ENCODE measurements at regions not wholly inside any gene's neighbourhood (a gene's known extent, or its start where the extent isn't known, plus 50 kb on each side); places are given as distances from the start of the nearest gene placed in this dataset.
A peak's percentile ranks its signal among the peaks of the same experiment; 100 is the strongest.

DNA sequence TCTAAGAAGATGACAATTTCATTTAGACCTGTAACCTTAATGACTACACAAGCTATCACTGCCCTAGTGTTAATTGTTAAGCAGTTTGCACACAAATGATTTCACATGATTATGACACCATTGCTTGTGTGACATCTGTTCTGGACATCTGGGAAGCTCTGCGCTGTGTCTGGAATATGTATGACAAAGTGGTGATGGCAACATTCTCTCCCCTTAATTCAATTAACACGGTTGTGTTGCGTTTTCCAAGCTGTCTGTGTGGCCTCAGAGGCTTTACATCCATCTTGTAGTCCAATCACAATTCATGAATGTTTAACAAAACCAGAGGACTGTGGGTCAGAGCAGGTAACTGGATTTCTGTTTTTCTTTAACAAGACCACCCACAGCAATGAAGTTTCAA is 204.4 kb downstream of the COG6 start:
- DNase-seq = no peak

DNA sequence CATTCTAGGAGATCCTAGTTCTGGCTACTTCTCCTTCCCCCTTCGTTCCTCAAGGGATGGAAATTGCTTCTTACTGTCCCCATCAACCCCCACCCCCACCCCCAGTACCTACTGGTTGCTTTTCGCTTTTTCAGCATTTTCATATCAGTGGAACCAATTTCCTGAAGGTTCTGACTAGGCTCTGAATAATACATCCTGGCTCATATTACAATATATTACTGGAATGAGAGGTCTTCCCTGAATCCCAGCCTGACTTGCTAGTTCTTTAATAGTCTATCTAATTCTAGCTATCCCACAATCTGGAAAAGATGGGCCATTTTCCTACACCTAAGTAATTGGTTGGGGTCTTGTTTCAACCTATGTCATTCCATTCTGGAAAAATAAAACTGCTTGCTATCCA is 207.4 kb downstream of the COG6 start:
- DNase-seq = no peak

DNA sequence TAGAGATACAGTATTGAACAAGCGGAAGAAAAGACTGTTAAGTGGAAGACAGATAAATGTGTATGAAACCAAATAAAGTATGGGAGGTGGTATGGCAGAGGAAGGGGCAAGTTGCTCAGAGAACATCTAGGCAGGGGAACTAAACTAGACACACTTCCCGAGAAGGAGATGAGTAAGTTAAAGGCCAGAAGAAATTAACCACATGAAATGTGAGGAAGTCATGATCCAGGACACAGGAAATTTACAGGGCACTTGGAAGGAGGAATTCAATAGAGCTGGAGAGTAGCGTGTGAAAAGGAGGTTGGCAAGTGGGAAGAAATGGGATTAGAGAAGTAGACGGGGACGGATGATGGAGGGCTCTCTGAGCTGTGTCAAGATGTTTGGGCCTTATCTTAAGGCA is 208.8 kb downstream of the COG6 start:
- DNase-seq = no peak

DNA sequence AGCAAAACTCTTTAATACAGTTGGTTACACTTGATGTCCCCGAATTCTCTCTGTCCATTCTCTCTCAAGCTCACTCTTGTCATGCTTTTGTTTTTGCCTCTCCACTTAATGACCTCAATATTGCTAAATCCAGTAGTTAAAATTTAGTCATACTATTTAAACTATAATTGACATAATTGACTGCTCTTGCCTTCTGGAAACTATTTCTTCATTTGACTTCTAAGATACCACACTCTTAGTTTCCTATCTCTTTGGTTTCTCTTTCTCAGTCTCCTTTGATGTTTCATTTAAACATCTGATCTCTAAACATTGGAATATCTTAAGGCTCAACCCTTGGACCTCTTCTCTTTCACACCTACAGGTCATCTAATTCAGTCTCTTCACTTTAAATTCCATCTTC is 211.3 kb downstream of the COG6 start:
- no peak for DNase-seq

DNA sequence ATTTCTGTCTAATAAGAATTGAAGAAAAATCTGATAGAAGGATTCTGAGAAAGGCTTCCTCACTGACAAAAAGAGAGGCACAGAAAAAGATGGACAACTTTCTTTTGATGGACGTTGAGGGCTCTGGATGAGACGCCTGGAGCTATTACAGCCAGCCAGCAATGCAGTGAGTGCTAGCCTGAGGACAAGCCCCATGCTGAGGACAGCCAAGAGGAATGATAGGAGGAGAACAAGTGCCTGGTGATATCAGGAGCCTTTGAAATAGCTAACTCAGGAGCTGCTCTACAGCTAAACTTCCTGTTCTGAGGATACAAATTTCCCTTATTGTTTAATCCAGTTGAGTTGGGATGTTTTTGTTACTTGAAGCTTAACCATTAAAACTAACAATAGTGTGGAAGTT is 212.3 kb downstream of the COG6 start:
- no peak for DNase-seq

DNA sequence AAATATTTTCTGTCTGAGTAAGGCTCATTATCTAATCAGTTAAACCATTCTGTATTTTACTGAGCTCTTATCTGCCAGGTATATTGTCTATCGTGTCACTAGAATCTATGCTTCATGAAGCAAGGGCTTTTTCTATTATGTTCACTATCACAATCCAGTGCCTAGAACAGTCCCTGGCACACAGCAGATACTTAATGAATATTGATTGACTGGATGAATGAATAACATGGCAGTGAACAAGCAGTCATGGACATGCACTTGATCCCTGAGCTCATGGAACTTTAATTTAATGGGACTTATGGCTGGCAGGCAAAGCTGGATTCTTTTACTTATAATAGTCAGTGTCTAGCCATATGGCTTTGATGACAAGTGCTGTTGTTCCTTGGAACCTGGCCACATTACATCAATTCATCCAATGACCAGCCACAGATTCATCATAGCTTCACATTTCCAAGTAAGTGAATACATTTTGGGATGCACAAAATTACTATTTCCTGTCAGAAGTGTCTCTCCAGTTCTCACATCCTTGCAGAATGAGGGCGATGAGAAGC is 214.8 kb downstream of the COG6 start:
- no peak for DNase-seq

DNA sequence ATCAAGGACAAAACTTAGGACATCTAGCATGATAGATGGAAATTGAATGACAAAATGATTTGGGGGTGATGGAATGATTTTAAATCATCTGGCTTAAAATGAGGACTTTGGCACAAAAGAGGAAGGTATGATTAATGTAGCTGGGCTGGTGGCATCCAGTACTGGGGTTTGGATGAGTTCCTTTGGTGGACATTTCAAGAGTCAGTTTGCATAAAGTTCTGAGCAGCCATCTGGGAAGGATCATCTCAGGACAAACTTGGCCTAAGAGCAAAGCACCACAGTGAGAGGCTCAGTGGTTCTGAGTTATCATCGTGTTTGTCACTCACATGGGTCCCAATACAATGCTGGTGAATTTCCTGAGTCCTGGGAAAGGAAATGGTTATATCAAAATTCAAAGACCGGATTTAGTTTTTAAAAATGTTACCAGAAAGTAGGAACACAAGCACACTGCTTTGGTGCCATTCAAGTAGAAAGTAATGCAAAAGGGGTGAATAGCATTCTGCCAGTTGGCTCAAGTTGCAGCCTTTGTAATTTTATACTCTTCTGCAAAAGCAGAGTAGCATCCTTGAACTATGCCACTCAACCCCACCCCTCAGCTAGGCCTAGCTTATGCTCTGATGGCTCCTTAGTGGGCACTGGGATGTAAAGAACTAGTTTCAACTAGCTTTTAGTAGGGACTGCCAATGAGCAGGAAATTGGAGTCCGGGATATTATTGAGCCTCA is 219.0 kb downstream of the COG6 start:
- DNase-seq = no peak

DNA sequence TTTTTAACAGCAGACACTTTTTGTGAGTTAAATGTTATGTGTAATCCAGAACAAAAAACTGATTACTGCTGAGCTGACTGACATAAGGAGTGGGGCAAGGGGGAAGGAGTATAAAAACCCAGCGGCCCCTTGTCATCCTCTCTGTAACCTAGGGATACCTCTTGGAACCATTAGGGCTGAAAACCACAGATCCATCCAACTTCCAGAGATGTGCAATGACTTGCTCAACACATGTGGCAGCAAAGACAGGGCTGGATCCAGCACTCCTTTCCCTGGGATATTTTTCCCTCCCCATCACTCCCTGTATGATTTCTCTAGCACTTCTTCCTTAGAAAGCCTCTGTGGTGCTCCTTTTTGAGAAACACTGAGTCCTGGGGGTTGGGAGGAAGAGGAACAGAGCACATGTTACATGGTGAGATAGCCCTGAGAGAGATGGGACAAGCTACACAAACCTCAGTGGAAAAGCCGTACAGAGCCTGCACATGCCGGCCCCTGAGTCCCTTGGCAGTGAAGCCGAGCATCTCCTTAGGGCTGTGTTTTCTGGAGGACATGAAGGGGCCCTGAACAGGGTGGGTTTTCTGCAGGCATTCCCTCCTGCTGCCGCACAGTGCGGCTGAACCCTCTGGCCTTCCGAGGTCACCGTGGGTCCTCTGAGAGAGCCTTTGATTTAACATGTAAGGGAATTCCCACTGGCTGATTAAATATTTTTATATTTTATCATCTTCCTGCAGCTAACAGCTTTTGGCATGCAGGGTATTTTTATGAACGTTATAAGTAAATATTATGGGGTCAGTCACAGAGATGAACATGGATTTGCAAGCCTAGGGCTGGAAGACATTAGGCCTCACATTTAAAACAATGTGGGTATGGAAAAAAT is 219.9 kb downstream of the COG6 start:
- DNase-seq = no peak

DNA sequence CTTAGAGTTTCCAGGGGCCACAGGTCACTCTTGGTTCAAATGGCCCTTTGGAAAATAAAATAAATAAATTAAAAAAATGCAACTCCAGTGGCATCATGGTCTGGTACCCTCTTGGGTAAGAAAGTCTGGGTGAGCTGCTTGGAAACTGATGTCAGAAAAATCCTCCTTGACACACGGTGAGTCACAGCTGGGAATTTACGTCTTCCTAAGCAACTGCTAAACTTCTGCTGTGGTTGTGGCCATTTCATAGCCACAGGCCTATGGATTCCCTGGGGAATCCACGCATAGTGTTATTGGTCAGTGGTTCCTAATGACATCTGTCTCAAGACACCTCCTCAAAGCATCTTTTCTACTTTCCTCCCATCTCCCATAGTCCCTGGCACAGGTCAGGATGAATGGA is 220.8 kb downstream of the COG6 start:
- no peak for DNase-seq

DNA sequence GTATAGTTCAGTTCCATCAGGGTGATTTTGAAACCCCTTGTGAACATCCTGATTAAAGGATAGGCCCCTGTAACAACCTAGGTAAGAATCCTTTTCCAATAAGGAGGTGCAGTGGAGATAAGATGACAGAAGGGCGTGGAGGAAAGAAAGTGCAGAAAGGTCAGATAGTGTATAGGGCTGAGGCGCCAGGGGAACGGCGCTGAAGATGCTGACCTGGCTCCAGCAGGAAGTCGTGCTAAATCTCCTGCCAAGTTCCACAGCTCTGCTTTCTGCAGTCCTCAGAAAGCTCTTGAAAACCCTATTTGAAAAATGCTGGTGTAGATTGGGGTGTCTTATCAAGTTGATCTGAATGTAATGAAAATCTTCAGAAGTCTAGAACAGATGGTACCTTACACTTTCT is 221.7 kb downstream of the COG6 start:
- no peak for DNase-seq

DNA sequence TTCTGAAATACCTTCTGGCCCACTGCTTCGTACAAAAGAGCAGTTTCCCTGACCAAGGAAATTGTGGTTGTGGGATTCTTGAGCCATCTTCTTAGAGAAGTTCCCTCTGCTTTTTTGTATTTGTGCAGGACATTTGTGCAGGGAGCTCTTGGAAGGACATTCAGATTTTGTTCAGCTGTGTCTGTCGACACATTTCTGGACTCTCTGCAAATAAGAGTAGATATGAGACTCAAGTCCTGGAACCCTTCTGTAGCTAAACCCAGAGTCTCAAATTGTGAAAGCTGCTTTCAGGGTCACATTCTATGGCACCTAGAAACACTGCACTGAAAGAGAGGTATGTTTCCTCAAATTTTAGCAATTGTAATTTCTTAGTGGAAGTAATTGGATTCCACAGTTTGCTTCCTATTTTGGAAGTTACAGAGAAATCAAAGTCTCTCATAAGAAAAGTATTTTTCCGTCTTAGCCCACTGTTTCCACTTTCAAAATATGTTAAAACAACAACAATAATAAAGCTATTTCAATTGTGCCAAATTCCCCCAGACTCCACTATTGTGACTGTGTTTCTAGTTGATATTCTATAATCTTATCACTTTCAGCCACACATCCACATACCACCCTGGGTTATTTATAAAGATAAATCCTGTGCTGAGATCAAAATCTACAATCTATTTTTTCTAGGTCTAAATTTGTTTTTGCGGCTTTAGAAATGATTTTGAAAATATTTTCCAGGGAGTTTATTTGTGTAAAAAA is 224.0 kb downstream of the COG6 start:
- DNase-seq = no peak

DNA sequence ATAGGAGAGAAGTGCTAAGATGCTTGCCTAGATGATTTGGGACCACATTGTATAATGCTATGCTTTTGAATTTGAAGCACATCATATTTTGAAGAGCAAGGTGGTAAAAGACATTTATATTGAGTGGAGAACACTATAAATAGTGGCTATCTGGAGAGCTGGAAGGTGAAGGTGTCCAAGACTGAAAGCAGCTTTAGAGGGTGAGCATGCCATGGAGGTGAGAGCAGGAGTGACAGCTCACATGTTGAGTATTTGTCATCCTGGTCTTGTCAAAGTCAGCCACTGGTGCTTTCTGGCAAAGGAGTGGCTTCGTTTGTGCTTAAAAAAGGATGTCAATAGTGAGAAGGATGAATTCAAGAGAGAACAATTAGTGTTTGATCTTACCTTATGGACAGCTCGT is 225.9 kb downstream of the COG6 start:
- DNase-seq = no peak

DNA sequence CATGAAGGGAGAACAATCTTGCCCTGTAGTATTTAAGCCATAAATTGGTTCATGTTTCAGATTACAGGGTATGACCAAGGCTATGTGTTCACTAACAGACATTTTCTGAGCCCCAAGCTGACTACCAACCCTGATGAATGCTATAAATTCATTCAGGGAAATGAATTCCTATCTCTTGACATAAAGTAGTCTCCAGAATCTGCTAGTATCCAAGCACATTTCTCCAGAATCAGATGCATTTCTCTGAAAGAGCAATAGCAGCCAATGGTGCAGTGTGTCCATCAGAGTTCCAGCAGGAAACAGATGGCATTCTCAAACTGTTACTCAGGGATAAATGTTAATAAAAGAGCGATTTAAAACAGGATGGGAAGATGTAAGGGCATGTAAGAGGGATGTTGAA is 226.4 kb downstream of the COG6 start:
- DNase-seq = no peak

DNA sequence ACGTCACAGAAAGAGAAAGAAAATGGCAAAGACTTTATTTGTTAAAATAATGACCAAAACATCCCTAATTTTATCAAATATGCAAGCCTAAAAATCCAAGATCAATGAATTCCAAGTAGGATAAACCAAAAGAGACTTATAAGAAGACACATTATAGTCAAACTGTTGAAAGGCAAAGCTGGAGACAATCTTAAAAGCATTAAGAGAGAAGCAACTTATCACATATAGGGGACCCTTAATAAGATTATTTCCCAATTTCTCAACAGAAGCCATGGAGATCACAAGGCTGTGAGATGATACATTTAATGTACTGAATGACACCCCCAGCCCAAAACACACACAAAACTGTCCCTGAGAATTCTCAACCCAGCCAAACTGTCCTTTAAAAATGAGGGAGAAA is 228.7 kb downstream of the COG6 start:
- no peak for DNase-seq

DNA sequence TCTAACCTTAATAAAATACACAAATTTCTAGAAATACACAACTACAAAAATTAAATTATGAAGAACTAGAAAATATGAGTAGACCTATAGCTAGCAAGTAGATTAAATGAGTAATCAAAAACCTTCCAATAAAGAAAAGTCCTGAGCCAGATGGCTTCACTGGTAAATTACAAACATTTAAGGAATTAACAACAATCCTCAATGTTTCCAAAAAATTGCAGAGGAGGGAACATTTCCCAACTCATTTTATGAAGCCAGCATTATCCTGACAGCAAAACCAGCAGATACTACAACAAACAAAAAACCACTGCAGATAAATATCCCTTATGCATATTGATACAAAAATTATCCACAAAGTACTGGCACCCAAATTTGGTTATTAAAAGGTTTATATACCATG is 230.9 kb downstream of the COG6 start:
- DNase-seq = no peak

DNA sequence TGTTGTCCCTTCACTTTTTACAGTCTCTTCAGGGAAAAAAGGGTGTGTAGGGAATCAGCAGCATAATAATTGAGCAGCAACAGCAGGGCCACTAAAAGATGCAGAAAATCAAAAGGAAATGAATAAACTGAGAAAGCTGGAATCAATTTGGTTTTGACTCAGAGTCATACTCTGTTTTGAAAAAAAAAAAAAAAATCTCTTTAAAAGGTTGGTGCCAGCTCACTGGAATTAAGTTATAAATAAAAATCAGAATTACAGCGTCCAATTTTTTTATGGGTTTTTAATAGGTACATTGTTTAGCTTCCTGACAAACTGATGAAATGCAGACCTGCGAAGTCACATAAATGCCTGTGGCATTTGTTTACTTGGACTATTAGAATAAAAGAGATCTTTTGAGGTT is 231.9 kb downstream of the COG6 start:
- DNase-seq = no peak

DNA sequence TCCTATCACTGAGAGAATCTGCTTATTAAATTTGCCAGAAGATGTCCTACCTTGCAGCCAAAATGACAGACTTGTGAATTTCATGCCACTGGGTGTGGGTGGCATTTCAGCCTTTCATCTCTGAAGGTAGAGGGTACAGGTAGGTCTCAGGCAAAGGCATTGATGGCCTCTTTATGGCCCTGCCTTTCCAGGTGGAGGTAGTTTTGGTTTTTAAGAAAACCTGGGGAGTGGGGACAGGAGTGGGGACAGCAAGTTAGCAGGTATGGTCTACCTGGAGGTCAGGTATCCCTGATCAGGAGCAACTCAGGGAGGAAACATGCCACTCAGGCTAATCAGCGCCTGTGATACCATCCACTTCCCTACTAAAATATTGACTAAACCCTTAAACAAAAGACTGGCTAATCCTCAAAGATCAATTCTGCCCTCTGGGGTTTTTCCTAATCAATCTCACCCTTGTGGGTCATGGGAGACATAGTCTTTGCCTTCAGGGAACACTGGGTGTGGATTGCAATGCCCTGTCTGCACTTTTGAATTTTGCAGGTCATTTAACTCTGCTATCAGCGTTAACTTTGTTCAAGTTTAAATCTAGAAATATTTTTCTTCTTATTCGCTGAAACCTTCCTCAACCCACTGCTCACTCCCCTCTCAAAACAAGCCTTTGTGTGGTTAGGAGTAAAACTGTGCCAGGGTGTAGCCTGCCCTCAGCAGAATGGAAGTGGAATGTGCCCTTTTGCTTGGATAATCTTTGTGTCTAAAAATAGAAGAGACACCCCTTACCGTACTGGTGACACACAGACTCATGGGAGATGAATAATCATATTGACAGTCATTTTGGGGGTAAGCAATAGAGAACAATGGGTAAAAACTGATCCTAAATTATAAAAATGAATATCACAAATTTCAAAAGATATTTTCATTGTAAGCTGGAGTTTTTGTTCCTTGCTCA is 233.7 kb downstream of the COG6 start:
- DNase-seq = no peak

DNA sequence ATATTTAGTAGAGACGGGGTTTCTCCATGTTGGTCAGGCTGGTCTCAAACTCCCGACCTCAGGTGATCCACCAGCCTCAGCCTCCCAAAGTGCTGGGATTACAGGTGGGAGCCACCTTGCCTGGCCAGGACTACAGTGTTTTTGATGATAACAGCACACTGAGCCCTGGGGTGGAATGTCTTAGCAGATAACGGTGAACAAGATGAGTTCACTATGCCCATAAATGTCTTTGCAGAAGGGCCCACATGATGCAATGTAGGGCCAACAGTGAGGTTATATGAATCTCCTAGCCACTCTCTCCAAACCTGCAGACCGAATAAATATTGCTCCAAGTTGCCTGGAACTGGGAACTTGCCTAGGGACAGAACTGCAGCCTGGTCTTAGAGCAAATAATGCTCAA is 235.1 kb downstream of the COG6 start:
- no peak for DNase-seq

DNA sequence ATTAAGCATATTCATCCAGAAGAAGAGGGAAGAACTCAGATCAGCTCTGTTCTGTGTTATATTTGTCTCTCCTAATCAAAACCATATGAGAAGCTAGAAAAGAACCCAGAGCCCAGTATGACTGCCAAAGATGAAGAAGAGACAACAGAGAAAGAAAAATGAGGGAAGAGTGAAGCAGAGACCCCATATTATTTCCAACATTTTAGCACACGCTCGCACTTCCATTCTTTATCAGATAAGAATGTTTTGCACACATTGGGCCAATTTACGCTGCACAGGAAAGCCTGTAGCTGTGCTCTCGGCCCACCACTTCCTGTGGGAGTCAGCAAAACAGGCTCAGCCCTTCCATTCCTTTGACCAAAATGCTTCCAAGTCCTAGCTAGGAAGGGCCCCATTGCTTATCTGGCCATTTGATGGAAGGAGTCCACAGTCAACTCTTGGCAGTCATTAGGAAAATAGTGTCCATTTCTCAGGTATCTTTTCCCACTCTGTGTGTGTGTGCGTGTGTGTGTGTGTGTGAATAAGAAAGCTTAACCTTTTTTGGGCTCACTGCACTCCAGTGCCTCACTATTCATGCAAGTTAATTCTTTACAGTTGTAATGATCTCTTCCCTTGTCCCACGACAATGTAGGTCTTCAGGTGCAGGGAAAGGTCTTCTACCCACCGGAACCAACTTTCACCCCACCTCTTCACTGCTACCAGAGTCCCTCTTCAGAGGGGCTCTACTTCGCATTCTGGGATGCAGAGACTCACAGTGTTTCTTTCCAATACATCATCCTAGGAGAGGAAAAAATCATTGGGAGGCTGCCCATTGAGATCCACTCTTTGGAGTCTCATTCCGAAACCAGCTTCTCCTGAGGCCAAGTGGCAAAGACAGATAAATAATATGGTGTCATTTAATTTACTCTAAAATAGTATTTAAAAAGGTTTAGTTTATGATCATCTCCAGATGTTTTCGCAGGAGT is 237.5 kb downstream of the COG6 start:
- peak in 1 of 2 donors; percentile 5 for DNase-seq

DNA sequence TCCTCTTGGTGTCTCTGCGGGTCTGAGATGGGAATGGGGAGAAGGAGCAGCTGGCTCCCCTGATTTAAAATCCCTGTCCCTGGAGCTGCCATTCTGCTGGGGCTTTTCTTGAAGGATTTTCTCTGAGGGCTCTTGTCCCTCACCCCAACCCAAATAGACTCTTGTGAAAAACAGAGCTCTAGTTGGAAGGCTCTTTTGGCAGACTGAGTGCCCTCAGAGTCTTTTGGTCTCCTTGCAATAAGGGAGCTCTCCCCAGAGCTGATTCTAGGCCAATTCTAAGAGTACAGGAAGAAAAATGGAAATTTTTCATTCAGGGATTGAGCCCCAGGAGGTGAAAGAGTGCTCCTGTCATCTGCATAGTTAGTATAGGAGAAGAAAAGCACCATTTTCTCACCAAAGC is 238.3 kb downstream of the COG6 start:
- no peak for DNase-seq

DNA sequence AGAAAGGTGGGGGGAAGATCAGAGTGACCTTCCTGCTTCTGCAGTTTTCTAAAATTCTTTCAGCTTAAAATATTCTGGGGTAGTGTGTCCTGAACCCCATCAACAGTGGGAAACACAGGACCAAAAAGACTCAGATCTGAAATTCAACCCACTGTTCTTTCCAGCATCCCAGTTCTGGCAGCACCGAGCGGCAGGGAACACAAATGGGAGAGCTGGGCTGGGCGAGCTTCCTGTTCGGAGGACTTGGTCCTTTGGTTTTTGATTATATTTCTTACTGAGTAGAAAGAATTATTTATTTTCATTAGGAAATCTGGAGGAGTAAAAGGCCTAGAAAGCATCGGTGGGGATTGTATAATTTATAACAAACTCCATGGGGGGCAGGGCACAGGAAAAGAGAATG is 239.1 kb downstream of the COG6 start:
- DNase-seq = no peak
